Mesendoderm (in vitro differentiated cells): ENCODE measurements at regions not wholly inside any gene's neighbourhood (a gene's known extent, or its start where the extent isn't known, plus 50 kb on each side); places are given as distances from the start of the nearest gene placed in this dataset.

Experiments used
- DNase-seq: peaks from one replicate; pipeline ENCODE4 v3.0.0; 2013
- H2AK5ac ChIP-seq: 2 replicates; pipeline ENCODE4 v1.6.1; 2013; ENCODE audit warnings: low read length, inconsistent platforms
- H2BK120ac ChIP-seq: 2 replicates; pipeline ENCODE4 v1.6.1; 2013; ENCODE audit warnings: low read depth, mild to moderate bottlenecking, low read length, moderate library complexity, mixed read lengths
- H2BK15ac ChIP-seq: replicated peaks from 2 replicates; pipeline ENCODE4 v1.6.1; 2013; ENCODE audit warnings: low read depth, mild to moderate bottlenecking, moderate library complexity
- H2BK5ac ChIP-seq: 2 replicates; pipeline ENCODE4 v1.6.1; 2013; ENCODE audit warnings: low read length, inconsistent platforms
- H3K18ac ChIP-seq: 2 replicates; pipeline ENCODE4 v1.6.1; 2013; ENCODE audit warnings: mild to moderate bottlenecking, low read length, mixed read lengths
- H3K23ac ChIP-seq: one replicate; pipeline ENCODE4 v1.6.1; 2013; ENCODE audit warnings: low read length
- H3K27ac ChIP-seq: 2 replicates; pipeline ENCODE4 v1.5.1; 2013; ENCODE audit warnings: low read depth, mild to moderate bottlenecking, inconsistent platforms, low read length, moderate library complexity
- H3K27me3 ChIP-seq: 2 replicates; pipeline ENCODE4 v1.6.1; 2013; ENCODE audit warnings: low read length, control low read depth, mild to moderate bottlenecking, inconsistent platforms; ENCODE audit not compliant: insufficient read depth, poor library complexity
- H3K36me3 ChIP-seq: 2 replicates; pipeline ENCODE4 v1.6.1; 2013; ENCODE audit warnings: low read length, inconsistent platforms; ENCODE audit not compliant: control insufficient read depth, insufficient read depth
- H3K4ac ChIP-seq: one replicate; pipeline ENCODE4 v1.6.1; 2013; ENCODE audit warnings: low read depth, mild to moderate bottlenecking, low read length, moderate library complexity
- H3K4me1 ChIP-seq: 2 replicates; pipeline ENCODE4 v1.6.1; 2013; ENCODE audit warnings: low read depth, low read length, inconsistent platforms; ENCODE audit not compliant: control insufficient read depth
- H3K4me2 ChIP-seq: 2 replicates; pipeline ENCODE4 v1.6.1; 2013; ENCODE audit warnings: low read length
- H3K4me3 ChIP-seq: 2 replicates; pipeline ENCODE4 v1.5.1; 2013; ENCODE audit warnings: mild to moderate bottlenecking, low read length
- H3K56ac ChIP-seq: one replicate; pipeline ENCODE4 v1.6.1; 2013; ENCODE audit warnings: low read length
- H3K79me1 ChIP-seq: 2 replicates; pipeline ENCODE4 v1.6.1; 2013; ENCODE audit warnings: low read length, inconsistent platforms
- H3K79me2 ChIP-seq: 2 replicates; pipeline ENCODE4 v1.6.1; 2013; ENCODE audit warnings: mild to moderate bottlenecking, low read length; ENCODE audit not compliant: control insufficient read depth, insufficient read depth
- H3K9ac ChIP-seq: 2 replicates; pipeline ENCODE4 v1.6.1; 2013; ENCODE audit warnings: low read length, inconsistent platforms
- H4K5ac ChIP-seq: one replicate; pipeline ENCODE4 v1.6.1; 2013; ENCODE audit warnings: low read length
- H4K8ac ChIP-seq: one replicate; pipeline ENCODE4 v1.6.1; 2013; ENCODE audit warnings: low read depth, mild to moderate bottlenecking, control low read depth, low read length, moderate library complexity
- WGBS: extraction: QIAGEN DNeasy Blood & Tissue Kit; methylation state at CpG from one replicate; pipeline ENCODE4 v1.1.7; 2013; ENCODE audit warnings: low lambda C conversion rate, missing lambda C conversion rate; ENCODE audit not compliant: insufficient coverage; ENCODE audit errors: extremely low coverage; 5-methylcytosine and 5-hydroxymethylcytosine counted together

DNA sequence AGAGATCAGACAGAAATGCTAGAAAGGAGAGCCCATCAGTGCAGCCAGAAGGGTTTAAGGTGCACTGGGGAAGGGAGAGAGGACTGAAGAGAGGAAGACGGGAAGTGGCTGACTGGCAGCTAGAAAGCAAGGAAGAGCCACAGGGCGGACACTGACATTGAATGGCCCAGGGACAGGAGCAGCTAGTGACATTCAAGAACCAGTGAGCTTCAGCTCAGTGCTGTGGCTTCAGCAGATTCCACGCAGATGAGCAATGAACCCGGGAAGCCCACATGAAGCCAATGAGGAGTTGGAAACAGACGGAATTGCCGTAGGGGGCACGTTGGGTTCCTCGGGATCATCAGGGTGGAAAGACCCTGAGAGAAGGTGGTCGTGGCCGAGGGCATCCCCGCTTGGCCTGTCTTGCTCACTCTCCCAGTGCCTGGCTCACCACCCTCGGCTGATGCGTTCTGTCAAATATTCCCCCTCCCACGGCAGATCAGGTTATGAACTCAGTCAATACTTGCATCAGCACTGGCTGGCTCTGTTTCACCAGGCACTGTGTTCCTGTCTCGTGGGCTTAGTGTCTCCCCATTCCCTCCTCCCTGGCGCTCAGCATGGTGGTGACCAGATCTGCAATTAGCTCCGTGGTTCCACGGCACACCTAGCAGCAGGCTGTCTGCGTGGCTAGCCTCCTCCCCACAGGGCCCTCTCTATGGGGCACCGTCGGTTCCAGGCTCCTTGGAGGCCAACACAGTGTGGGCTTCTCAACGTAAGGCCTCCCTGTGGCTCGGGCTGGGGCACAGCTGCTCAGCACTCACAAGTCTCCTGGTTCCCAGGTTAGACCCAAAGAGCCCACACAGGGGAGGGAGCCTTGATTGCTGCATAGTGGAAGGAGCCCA is 145.5 kb downstream of the TRIM29 start:
- no CpG with 5 or more reads among the region's 23 CpGs for WGBS

DNA sequence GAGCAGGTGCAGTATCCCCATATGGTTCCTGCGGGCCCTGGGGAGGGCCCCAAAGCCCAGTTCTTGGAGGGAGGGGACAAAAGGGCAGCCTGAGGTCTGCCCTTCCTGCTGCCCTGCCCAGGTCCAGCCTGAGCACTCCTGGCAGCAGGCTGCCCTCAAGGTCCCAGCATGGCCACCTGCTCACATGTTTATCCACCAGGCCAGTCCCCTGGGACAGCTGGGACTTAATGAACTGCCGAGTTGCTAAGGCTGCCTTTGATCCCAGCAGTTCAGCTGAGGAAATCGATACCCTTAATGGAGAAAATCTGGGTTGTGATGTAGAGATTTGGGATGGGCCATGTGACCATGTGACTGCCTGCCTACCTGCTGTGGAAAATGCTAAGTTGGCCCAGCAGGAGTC is 146.2 kb downstream of the TRIM29 start:
- Histone ChIP-seq H3K27ac (no peak overlapping the region), H4K5ac (no peak overlapping the region), H3K56ac (no peak overlapping the region), H3K4me3 (no peak overlapping the region), H3K18ac (no peak overlapping the region), H3K9ac (no peak overlapping the region), H4K8ac (no peak overlapping the region), H3K4ac (no peak overlapping the region), H2BK15ac (no peak overlapping the region), H2AK5ac (no peak overlapping the region), H3K23ac (no peak overlapping the region), H3K27me3 (no peaks in the 10 kb centered on the region), H3K79me1 (no peaks in the 10 kb centered on the region), H2BK5ac (no peak overlapping the region), H3K4me1 (peaks cover 1% of the 10 kb centered on the region), H2BK120ac (no peak overlapping the region), H3K4me2 (no peak overlapping the region), H3K79me2 (no peaks in the 10 kb centered on the region), H3K36me3 (no peaks in the 10 kb centered on the region)
- DNase-seq = no peak
- WGBS = no CpG with 5 or more reads among the region's 3 CpGs

More for the DNA sequence above, 145.5 kb downstream of the TRIM29 start:
- no peak overlapping the region for H3K4me3 ChIP-seq
- no peak overlapping the region for H2BK5ac ChIP-seq
- no peak overlapping the region for H3K4ac ChIP-seq
- H3K4me1 ChIP-seq = peaks cover 1% of the 10 kb centered on the region
- H3K23ac ChIP-seq = no peak overlapping the region
- no peak overlapping the region for H3K4me2 ChIP-seq
- no peak overlapping the region for H4K5ac ChIP-seq
- no peak overlapping the region for H3K27ac ChIP-seq
- H3K36me3 ChIP-seq = no peaks in the 10 kb centered on the region
- H3K27me3 ChIP-seq = no peaks in the 10 kb centered on the region
- H3K9ac ChIP-seq = no peak overlapping the region
- no peak overlapping the region for H2AK5ac ChIP-seq
- no peak overlapping the region for H3K18ac ChIP-seq
- H4K8ac ChIP-seq = no peak overlapping the region
- H3K79me2 ChIP-seq = no peaks in the 10 kb centered on the region
- H2BK120ac ChIP-seq = no peak overlapping the region
- peak; percentile 16 for DNase-seq
- no peak overlapping the region for H2BK15ac ChIP-seq
- no peaks in the 10 kb centered on the region for H3K79me1 ChIP-seq
- no peak overlapping the region for H3K56ac ChIP-seq

DNA sequence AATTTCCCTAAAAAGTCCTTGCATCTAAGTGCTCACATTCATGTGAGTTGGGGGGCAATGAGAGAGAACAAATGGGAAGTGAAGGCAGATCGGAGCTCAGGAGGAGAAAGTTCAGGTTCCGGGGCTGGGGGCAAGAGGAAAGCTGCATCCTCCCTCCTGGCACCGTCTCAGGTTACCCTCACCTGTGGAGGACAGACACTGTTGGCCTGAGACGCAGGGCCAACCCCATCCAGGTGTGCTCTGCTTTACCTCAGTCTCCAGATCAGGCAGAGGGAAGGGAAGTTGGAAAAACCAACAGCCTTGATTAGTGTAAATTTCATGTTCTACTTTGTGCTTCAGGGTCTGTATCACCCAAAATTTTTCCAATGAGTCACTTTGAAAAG is 146.9 kb downstream of the TRIM29 start:
- no peaks in the 10 kb centered on the region for H3K79me1 ChIP-seq
- H3K4me1 ChIP-seq = peaks cover 1% of the 10 kb centered on the region
- H3K36me3 ChIP-seq = no peaks in the 10 kb centered on the region
- H3K4me2 ChIP-seq = no peak overlapping the region
- no peak overlapping the region for H3K23ac ChIP-seq
- no peaks in the 10 kb centered on the region for H3K27me3 ChIP-seq
- H3K18ac ChIP-seq = no peak overlapping the region
- no peak overlapping the region for H3K56ac ChIP-seq
- DNase-seq = no peak
- H3K79me2 ChIP-seq = no peaks in the 10 kb centered on the region
- no peak overlapping the region for H3K9ac ChIP-seq
- H4K5ac ChIP-seq = no peak overlapping the region
- H3K27ac ChIP-seq = no peak overlapping the region
- H2BK120ac ChIP-seq = no peak overlapping the region
- no peak overlapping the region for H4K8ac ChIP-seq
- no CpG with 5 or more reads among the region's 4 CpGs for WGBS
- H2AK5ac ChIP-seq = no peak overlapping the region
- H3K4ac ChIP-seq = no peak overlapping the region
- no peak overlapping the region for H2BK15ac ChIP-seq
- no peak overlapping the region for H2BK5ac ChIP-seq
- H3K4me3 ChIP-seq = no peak overlapping the region

DNA sequence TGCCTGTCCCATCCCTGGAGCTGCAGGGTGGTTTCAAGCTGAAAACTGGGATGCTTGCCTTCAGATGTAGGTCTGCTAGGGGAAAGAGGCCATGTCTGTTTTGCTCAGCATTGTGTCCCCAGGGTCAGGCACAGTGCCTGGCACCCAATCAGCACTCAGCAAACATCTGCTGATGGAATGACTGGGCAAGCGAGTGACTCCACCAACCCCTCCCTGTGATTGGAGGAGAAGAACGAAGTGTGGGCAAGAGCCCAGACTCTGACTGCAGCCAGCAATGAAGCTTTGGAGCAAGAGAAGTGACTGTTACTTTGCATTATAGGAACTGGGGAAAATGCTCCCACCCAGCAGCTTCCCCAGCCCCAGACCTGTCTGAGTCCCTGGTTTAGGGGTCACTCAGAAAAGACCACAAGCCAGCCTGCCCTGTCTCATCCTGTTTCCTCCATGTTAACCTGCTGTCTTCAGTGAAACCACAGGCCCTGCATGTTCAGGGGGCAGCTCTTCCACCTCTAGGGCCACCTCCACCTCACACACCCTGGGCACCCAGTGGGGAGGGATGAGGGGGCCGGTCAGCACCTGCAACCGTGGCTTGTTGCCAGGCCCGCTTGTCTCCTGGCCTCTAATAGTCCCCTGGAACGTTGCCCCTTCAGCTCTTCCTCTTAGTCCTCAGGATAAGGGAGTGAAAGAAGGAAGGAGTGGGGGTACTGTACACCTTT is 147.4 kb downstream of the TRIM29 start:
- no peak overlapping the region for H3K27ac ChIP-seq
- H3K36me3 ChIP-seq = no peaks in the 10 kb centered on the region
- H3K18ac ChIP-seq = no peak overlapping the region
- H3K79me2 ChIP-seq = no peaks in the 10 kb centered on the region
- H4K8ac ChIP-seq = no peak overlapping the region
- H2BK15ac ChIP-seq = no peak overlapping the region
- no peak overlapping the region for H2BK120ac ChIP-seq
- no peak overlapping the region for H4K5ac ChIP-seq
- H3K79me1 ChIP-seq = no peaks in the 10 kb centered on the region
- WGBS = no CpG with 5 or more reads among the region's 6 CpGs
- no peak overlapping the region for H3K4me2 ChIP-seq
- H3K4me1 ChIP-seq = peaks cover 1% of the 10 kb centered on the region
- H2BK5ac ChIP-seq = no peak overlapping the region
- H3K4me3 ChIP-seq = no peak overlapping the region
- no peak overlapping the region for H2AK5ac ChIP-seq
- no peak overlapping the region for H3K9ac ChIP-seq
- no peak overlapping the region for H3K4ac ChIP-seq
- H3K23ac ChIP-seq = no peak overlapping the region
- DNase-seq = no peak
- H3K56ac ChIP-seq = no peak overlapping the region
- no peaks in the 10 kb centered on the region for H3K27me3 ChIP-seq

DNA sequence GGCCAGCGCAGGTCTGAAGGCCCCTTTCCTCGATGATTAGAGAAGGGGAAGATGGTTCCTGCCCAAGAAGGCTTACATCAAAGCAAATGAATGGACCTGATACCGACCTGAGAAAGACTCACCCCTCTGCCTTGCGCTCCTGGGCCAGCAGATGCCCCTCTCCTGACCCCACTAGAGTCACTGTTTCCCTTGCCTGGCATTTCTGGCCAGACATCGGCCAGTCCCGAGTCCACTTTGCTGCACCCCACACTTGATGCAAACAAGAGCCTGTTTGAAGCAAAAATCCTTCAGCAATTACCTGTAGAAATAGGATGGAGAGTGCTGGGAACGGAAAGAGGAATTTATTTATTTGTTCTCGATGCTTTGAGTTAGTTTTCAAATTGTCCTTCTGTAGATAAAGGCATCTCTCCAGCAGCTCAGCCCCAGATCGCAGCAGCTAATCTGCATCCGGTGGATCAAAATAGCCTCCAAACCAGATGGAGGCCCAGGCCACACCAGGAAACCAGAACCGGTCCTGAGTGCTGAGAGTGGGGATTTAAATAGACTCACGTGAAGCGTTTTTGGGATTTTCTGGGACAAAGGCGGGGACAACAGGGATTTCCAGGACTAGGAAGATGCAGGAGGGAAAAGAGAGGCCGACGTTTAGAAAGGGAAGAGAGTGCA is 148.6 kb downstream of the TRIM29 start:
- DNase-seq = no peak
- H2BK15ac ChIP-seq = no peak overlapping the region
- no peak overlapping the region for H3K56ac ChIP-seq
- WGBS = no CpG with 5 or more reads among the region's 16 CpGs
- no peak overlapping the region for H2BK120ac ChIP-seq
- H3K4me3 ChIP-seq = no peak overlapping the region
- no peaks in the 10 kb centered on the region for H3K36me3 ChIP-seq
- no peak overlapping the region for H2BK5ac ChIP-seq
- H3K18ac ChIP-seq = no peak overlapping the region
- H3K79me1 ChIP-seq = no peaks in the 10 kb centered on the region
- no peak overlapping the region for H3K9ac ChIP-seq
- H3K27me3 ChIP-seq = no peaks in the 10 kb centered on the region
- H2AK5ac ChIP-seq = no peak overlapping the region
- H3K23ac ChIP-seq = no peak overlapping the region
- H4K5ac ChIP-seq = no peak overlapping the region
- no peak overlapping the region for H4K8ac ChIP-seq
- no peak overlapping the region for H3K4me2 ChIP-seq
- no peak overlapping the region for H3K27ac ChIP-seq
- H3K4ac ChIP-seq = no peak overlapping the region
- H3K79me2 ChIP-seq = no peaks in the 10 kb centered on the region
- H3K4me1 ChIP-seq = peaks cover 1% of the 10 kb centered on the region
